NCI-H146 treated with DMSO at 0.1 percent for 48 hours (cell line): ENCODE measurements at regions not wholly inside any gene's neighbourhood (a gene's known extent, or its start where the extent isn't known, plus 50 kb on each side); places are given as distances from the start of the nearest gene placed in this dataset.

Experiments used
- DNase-seq: peaks from one replicate; lab custom pipeline; 2025; ENCODE audit not compliant: unreplicated experiment; lab: John Stamatoyannopoulos, UW

DNA sequence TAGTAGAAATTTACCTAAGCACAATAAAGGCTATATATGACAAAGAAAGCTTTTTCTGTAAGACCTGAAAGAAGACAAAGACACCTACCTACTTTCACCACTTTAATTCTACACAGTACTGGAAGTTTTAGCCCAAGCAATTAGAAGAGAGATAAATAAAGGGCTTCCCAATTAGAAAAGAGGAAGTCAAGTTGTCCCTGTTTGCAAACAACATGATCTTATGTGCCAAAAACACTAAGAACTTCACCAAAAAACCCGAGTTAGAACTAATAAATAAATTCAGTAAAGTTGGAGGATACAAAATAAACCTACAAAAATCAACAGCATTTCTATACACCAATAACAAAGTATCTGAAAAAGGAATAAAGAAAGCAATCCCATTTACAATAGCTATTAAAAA lies 190.9 kb downstream of the NR2F2 start:
- no peak for DNase-seq

DNA sequence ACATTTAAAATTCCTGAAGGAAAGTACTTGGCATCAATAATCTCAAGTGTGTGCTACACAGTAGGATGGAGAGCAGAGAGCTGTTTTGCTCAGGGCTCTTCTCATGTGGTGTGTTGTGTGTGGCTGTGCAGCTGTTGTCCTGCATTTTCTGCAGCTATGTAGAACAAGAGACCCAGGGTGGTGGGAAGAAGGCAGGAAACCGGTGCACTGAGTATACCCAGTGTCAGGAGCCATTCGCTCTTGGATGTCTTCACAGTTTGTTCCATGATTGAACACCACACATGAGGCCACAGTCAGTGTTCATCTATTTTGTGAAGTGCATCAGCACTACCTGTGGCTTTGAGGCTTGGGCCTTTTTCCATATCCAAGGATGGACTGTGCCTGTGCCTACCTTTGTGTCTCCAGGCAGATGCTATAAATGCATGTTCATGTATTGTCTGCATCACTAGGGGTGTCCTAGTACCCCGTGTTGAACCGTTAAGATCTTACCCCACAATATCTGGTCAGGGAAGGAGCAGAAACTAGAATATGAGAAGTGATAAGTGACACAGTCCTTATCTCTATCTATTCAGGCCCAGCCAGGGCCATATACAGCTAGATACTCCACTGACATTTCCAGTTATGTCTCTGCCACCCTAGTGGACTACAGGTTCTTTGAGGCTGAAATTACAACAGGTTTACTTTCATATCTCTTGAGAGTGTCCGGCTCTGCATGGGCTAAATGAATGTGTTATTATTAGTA lies 194.3 kb downstream of the NR2F2 start:
- no peak for DNase-seq

DNA sequence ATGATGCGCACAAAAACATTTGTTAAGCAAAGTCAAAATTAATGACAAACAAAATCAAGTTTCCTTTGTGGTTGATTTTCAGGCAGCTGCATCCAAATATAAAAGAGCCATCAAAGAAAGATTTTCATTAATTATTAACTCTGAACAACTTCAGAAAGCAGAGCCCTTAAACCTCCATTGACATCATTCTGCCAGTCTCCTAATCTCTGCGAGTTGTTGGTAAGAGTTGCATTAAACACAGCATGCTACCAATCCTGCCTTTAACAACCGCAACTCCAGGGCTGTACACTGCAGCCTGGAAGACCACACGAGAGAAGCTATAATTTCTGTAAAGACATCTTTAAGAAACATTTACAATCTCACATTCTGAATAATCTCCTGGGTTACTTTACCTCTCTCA lies 204.6 kb downstream of the NR2F2 start:
- DNase-seq: no peak

DNA sequence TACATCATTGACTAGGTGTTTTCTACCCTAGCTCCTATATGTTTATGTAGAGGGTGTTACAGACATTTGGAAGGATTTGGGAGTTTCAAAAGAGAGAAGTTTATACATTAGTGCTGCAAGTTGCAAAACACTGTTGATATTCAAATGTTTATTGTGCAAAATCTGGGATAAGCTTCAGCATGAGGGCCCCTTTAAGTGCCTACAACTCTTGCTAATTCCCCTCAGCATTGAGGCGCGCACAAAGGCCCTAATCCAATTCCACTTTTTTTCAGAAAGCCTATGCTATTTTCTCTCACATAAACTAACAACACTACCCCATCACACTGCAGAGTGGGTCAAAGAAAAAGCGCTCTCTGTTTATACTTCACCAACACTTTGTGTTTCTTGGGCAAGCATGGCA lies 208.0 kb downstream of the NR2F2 start:
- no peak for DNase-seq

DNA sequence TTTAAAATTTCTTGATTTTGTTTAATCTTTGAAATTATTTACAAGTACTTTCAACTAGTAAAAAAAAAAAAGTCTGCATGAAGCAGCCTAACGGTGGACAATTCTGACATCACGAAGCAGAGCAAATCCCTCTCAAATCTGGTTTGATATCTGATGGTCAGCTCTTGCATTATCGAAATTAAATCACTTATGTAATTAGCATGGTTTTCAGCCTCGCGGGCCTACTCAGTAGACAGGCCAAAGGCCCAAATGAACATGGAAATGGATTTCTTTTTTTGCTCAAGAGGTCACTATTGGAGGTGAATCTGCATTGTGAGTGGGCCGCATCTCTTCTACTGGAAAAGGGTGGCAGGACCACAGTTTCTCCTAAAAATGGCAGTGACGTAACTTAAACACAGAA lies 209.8 kb downstream of the NR2F2 start:
- DNase-seq: no peak

DNA sequence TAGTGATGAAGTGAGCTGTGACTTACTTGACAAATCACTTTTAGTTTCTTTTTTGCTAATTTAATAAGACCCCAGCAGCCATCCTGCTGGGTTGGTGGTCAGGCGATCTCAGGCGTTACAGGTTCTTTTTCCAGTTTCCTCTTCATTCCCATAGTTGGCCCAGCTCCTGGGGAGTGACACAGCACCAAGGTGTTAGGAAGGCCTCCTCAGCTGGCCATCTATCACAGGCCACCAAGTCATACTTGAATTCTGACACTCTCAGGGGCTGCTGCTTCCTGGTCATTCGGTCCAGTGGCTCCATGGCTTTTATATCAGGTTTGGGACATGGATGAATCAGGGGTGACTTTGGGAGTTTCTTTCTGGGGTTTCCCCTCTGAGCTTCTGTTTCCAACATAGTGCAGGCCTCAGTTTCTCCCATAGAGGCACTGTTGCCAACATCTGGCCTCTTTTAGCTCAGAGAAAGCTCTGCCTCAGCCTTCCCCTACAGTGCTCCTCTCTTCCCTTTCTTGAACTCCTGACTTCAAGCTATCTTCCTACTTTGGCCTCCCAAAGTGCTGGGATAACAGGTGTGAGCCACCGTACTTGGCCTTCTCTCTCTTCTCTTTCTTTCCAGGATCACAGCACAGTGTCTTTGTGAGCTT lies 211.8 kb downstream of the NR2F2 start:
- DNase-seq: no peak

DNA sequence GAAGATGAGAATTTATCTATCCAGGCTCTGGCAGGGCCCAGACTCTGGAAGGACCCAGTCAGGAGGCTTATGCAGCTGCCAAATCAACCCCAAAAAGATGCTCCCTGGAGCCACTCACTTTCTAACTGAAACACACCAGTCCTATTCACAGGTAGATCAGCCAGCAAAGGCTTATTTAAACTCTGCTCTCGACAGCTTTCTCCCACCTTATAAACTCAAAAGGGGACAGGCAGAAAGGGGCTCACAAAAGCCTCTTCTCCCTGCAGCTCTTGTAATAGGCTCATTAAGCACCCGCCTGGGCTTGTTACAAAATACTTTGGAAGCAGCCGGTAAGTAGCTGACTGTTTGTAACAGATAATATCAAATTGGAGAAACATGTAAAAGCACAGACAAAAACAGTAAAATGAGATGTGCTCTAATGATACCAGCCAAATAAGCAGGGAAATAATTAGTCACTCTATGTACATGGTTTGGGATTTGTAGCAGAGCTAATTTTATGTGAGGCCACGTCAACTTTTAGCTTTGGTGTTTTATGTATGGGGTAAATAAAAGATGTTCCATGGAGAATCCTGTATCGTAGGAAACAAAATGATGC lies 213.8 kb downstream of the NR2F2 start:
- DNase-seq: no peak

DNA sequence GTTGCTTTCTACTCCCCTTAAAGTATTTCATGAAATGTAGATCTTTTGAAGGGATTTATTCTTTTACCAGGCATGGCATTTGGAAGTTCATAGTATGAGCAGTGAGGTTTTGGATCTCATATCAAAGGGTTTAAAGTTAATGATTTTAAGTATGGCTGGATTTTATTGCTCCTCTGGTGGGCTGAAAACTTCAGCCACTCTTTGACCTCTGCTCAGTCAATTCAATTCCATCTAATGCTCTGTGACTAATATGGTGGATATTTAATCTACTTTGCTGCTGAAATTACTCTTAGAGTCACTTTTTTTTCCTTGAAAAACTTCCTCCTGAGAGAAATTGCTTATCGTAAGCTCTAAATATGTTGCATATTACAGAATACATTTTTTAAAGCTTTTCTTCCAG lies 218.6 kb downstream of the NR2F2 start:
- no peak for DNase-seq

DNA sequence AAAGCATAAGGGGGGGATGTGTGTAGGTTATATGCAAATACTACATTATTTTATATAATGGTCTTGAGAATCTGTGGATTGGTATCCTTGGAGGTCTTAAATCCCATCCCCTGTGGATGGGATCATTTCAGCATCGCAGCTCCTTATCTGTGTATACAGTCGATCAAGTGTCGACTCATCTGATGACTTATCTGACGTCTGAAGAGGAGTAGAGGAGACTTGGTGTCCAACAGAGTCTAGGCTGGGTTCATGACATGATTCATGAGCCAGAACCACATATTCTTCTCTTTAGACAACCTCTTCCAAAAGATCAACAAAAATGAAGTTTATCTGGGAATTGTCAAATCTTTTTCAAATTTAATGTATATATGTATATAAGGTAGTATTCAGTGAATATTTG lies 220.7 kb downstream of the NR2F2 start:
- DNase-seq: no peak

DNA sequence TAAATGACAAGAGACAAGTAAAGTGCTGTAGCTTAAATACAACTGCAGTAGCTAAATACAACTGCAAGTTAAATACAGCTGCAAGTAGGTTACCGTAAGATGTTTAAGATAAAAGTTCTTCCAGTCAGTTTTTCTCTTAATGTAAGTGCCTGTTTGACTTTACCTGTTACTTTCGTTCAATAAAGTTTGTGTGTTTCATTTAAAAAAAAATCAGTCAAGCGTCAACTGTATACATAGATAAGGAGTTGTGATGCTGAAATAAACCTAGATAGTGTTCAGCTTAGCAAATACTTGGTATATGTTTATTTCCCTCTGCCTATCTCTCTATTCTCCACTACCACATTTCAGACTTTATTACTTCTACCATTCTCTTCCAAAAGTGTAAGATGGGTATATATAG lies 221.2 kb downstream of the NR2F2 start:
- DNase-seq: no peak

DNA sequence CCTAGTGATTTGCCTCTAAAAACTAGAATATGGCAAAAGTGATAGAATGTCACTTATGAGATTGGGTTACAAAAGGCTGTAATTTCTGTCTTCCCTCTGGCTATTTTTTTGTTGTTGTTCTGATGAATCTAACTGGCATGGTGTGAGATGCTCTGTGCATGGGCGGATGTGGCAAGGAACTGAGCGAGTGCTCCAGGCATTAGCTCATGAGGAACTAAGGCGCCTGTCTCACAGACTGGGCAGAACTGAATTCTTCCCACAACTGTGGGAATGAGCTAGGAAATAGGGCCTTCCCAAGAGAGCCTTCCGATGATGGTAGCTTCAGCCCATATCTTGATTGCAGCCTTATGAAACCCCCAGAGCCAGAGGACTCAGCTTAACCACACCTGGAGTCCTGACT lies 222.5 kb downstream of the NR2F2 start:
- no peak for DNase-seq

DNA sequence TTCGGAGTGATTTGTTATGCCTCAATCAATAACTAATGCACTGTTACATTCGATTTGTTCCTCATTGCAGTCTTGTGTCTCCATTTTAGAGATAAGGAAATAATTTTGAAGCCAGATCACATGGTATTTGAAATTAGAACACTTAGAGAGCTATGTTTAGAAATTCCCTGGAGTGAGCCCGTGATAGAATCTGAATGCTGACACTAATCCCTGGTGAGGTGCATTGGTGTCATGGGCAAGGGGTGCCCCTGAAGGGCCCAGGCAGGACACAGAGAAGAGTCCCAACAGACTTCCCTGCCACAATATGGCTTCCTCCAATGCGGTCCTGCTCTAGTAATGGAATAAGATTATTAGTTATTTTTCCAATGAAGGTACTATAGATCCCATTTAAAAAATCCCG lies 223.0 kb downstream of the NR2F2 start:
- DNase-seq: no peak

DNA sequence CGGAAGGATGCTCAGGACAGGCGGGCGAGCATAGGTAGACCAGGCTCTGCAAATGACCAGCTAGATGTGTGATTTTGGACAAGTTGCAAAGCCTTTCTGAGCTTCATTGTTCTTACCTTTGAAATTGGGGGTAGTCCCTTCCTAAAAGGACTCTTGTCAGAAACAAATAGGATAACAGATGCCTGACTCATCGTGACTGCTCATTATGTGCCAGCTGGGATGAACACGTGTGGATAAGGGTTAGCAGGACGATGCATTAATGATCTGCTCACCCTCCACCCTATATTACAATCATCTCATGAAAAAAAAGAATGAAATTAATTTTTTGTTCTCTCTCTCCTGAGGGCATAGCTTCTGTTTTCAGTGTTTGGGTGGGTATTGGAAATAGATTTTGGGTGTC lies 223.4 kb downstream of the NR2F2 start:
- no peak for DNase-seq

DNA sequence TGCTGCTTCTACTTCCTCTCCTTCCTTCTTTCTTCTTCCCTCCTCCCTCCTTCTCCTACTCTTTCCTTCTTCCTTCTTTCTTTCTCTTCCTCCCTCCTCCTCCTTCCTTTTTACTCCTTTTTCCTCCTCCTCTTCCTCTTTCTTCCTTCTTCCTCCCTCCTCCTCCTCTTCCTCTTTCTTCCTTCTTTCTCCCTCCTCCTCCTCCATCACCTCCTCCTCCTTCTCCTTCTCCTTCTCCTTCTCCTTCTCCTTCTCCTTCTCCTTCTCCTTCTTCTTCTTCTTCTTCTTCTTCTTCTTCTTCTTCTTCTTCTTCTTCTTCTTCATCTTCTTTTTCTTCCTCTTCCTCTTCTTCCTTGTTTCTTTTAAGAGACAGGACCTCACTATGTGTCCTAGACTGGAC lies 224.0 kb downstream of the NR2F2 start:
- no peak for DNase-seq

DNA sequence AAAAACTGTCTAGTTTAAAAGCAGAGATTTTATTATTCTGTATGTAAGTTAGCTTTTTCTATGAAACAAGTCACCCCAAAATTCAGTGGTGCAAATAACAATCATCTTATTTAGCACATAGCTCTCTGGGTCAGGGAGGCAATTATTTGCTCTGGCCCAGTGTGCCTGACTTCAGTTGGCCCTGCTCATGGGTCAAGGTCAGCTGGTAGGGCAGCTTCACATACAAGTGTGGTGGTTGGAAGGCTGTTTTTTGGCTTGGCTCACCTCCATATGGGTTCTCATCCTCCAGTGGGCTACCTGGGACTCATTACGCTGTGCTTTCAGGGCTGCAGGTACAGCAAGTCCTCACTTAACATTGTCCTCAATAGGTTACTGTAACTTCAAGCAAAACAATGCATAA lies 228.6 kb downstream of the NR2F2 start:
- DNase-seq: no peak

DNA sequence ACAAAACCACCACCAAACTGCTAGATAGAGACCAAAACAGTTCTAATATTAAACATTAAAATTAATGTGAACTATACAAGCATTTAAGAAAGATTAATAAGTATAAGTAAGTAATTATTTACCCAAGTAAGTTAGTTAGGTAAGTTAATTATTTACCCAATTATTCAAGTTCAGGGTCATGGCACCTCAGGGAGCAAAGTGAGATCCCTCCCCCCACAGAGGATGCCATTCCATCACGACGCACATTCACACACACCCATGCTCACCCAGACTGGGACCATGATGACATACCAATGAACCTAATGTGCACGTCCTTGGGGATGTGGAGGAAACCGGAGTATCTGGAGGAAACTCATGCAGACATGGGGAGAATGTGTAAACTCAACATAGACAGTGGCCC lies 229.1 kb downstream of the NR2F2 start:
- no peak for DNase-seq

DNA sequence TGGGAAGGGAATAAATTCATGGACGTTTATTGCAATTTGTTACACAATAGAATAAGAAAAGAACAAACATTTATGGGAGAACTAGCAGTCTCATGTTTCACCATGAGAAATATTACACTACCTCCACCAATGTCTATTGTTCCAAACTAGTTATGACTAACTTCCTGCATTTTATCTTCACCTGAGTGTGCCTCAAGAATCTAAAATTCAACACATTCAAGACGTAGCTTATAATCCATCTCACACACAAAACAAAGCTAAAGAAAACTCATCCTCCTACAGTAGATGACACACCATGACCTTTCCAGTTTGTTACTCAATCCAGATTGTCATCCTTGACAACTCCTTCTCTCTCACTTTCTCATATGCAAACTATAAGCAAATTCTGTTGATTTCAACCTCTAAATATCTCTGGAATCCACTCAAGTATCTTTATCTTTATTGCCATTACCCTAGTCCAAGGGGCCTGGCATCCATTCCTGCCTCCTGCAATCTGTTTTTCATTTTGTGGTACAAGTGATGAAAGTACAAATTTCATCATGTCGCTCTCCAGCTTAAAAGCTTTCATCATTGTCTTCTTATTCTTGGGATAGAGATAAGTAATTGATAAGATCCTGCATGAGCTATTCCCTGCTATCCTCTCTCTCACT lies 229.9 kb downstream of the NR2F2 start:
- DNase-seq: no peak

DNA sequence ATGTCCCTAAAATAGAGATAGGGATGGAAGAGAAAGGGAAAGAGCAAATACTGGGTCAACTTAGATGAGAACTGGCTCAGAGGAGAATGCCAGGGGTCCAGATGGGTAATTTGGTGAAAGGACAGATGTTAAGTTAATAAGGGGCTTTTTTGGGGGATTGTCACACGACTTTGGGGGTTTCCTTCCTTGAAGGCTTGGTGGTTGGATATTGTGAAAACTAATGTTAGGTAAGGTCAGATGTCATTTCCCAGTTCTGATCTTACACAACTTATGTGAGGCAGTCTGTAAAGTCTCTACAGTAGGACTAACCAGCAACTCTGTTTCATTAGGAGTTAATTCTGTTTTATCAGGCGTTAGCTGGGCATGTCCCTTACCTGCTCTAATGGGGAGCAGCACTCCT lies 231.1 kb downstream of the NR2F2 start:
- DNase-seq: no peak

DNA sequence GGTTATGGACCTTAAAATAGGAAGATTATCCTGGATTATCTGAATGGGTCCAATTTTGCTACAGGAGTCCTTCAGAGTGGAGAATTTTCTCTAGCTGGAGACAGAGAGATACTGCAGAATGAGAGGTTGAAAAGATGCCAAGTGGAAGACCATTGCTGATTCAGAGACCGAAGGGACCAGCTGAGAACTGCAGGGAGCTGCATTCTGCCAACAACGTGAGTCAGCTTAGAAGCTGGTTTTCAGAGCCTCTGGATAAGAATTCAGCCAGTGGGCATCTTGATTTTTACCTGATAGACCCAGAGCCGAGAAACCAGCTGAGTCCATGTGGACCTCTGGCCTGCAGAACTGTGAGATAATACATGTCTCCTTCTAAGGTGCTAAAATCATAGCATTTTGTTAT lies 234.0 kb downstream of the NR2F2 start:
- DNase-seq: no peak

DNA sequence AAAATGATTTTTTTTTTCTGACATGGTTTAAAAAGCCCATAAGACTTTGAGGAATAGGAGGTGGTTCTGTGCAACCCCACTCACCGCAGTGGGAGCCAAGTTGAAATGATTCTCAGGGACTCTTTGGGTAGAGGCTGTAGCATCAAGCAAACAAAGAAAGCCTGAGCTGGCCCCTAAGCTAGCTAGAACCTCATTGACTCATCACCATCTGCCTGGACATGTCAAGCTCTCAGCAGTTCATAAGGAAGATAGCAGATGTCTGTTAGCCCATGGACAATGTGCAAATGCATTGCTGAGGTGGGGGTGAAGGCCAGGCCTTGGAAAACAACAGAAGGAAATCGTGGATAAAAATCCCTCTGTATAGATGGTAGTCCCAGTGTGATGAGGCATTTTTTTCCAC lies 234.8 kb downstream of the NR2F2 start:
- DNase-seq: no peak

DNA sequence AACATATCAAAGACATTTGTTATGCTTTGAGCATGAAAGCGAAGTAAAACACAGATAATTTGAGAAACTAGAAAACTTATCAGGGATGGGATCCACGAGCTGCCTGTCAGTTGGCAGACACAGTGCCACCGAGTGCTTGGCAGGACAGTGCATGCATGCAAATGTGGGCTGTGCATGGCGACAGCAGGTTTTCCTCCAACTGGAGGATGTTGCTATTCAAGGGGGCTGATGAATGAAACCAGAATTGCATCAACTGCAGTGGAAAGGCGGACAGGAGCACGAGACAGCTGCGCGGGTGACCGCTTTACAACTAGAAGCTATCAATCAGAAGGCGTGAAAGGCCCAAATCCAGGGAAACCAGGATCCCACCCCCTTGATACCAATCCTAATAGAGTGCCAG lies 244.3 kb downstream of the NR2F2 start:
- no peak for DNase-seq

DNA sequence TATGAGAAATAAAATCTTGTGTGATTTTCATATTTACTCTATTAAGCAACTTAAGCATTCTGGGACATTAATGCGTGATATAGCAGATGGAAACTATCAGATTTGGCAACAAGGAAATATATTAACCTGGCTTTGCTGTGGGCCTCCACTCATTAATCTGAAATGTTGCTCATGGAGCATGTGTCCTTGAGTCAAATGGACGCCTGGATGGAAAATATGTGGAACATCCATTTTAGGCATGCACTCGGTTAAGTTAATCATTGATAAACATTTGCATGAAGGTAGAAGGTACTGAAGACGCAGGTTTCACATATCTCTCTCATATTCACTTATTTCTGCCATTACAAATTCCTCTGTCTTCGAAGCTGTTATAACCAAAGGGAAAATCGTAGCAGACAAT lies 246.1 kb downstream of the NR2F2 start:
- no peak for DNase-seq
